Spinal cord (tissue), 9 donors: ENCODE measurements at regions not wholly inside any gene's neighbourhood (a gene's known extent, or its start where the extent isn't known, plus 50 kb on each side); places are given as distances from the start of the nearest gene placed in this dataset.
A peak's percentile ranks its signal among the peaks of the same experiment; 100 is the strongest.

Experiments
- DNase-seq, 6 donors: peaks; one replicate each; pipeline versions ENCODE4 v3.0.0 to v3.0.0-alpha.2; 2013 to 2015; ENCODE audit warnings: low spot score in 6 of 6, low read depth in 4 of 6
- H3K27ac ChIP-seq: one replicate; pipeline ENCODE4 v1.5.1; 2013; ENCODE audit warnings: low read depth, low read length, control low read depth
- H3K27me3 ChIP-seq: one replicate; pipeline ENCODE4 v1.6.1; 2013; ENCODE audit warnings: low read length; ENCODE audit not compliant: control insufficient read depth, insufficient read depth
- H3K36me3 ChIP-seq: one replicate; pipeline ENCODE4 v1.6.1; 2013; ENCODE audit warnings: low read length; ENCODE audit not compliant: control insufficient read depth, insufficient read depth
- H3K4me1 ChIP-seq: one replicate; pipeline ENCODE4 v1.6.1; 2013; ENCODE audit warnings: low read length; ENCODE audit not compliant: control insufficient read depth, insufficient read depth
- H3K4me3 ChIP-seq: one replicate; pipeline ENCODE4 v1.5.1; 2013; ENCODE audit warnings: low read depth, low read length, control low read depth
- H3K9me3 ChIP-seq: one replicate; pipeline ENCODE4 v1.6.1; 2013; ENCODE audit warnings: low read length; ENCODE audit not compliant: control insufficient read depth, insufficient read depth
- WGBS: methylation state at CpG from one replicate; pipeline ENCODE4 v1.1.5; 2013; ENCODE audit warnings: missing lambda C conversion rate; ENCODE audit not compliant: insufficient coverage; 5-methylcytosine and 5-hydroxymethylcytosine counted together
- donor health status: healthy.

GRCh38 chr2:58925676-58926081 is 684.6 kb upstream of the FANCL start:
- DNase-seq: peak in 1 of 6 donors; percentile 74

GRCh38 chr2:58923869-58924268 is 682.7 kb upstream of the FANCL start:
- Histone ChIP-seq H3K27ac (no peak overlapping the region), H3K4me3 (no peak overlapping the region), H3K27me3 (no peaks in the 10 kb centered on the region), H3K36me3 (no peaks in the 10 kb centered on the region), H3K4me1 (peaks cover 2% of the 10 kb centered on the region), H3K9me3 (no peaks in the 10 kb centered on the region)
- DNase-seq: no peak
- no CpG with 5 or more reads among the region's 1 CpG for WGBS

More at GRCh38 chr2:58925676-58926081, 684.6 kb upstream of the FANCL start:
- no peaks in the 10 kb centered on the region for H3K9me3 ChIP-seq
- H3K36me3 ChIP-seq: no peaks in the 10 kb centered on the region
- H3K4me1 ChIP-seq: peaks cover 2% of the 10 kb centered on the region
- no peaks in the 10 kb centered on the region for H3K27me3 ChIP-seq
- no peak overlapping the region for H3K27ac ChIP-seq
- 36% methylated on average over 1 of the region's 4 CpGs for WGBS
- no peak overlapping the region for H3K4me3 ChIP-seq

GRCh38 chr2:58922245-58922644 is 681.1 kb upstream of the FANCL start:
- no peak for DNase-seq
- no peak overlapping the region for H3K4me3 ChIP-seq
- no peaks in the 10 kb centered on the region for H3K36me3 ChIP-seq
- H3K27ac ChIP-seq: no peak overlapping the region
- H3K27me3 ChIP-seq: peaks cover 2% of the 10 kb centered on the region
- no peaks in the 10 kb centered on the region for H3K9me3 ChIP-seq
- 83% methylated on average over 1 of the region's 1 CpG for WGBS
- peaks cover 5% of the 10 kb centered on the region for H3K4me1 ChIP-seq

GRCh38 chr2:58921676-58922075 is 680.6 kb upstream of the FANCL start:
- Histone ChIP-seq H3K4me1 (peaks cover 5% of the 10 kb centered on the region), H3K4me3 (no peak overlapping the region), H3K36me3 (no peaks in the 10 kb centered on the region), H3K27ac (no peak overlapping the region), H3K9me3 (no peaks in the 10 kb centered on the region), H3K27me3 (peaks cover 2% of the 10 kb centered on the region)
- DNase-seq: no peak
- WGBS: no CpG with 5 or more reads among the region's 2 CpGs

GRCh38 chr2:58920001-58920400 is 678.9 kb upstream of the FANCL start:
- no CpG with 5 or more reads among the region's 2 CpGs for WGBS
- H3K4me1 ChIP-seq: peaks cover 8% of the 10 kb centered on the region
- no peak overlapping the region for H3K27ac ChIP-seq
- H3K36me3 ChIP-seq: no peaks in the 10 kb centered on the region
- H3K27me3 ChIP-seq: peaks cover 2% of the 10 kb centered on the region
- H3K9me3 ChIP-seq: no peaks in the 10 kb centered on the region
- H3K4me3 ChIP-seq: no peak overlapping the region
- DNase-seq: no peak

GRCh38 chr2:58919316-58919715 is 678.2 kb upstream of the FANCL start:
- Histone ChIP-seq H3K36me3 (no peaks in the 10 kb centered on the region), H3K27ac (no peak overlapping the region), H3K4me1 (peaks cover 8% of the 10 kb centered on the region), H3K27me3 (peaks cover 2% of the 10 kb centered on the region), H3K9me3 (no peaks in the 10 kb centered on the region), H3K4me3 (no peak overlapping the region)
- WGBS: 90% methylated on average over 2 of the region's 4 CpGs
- DNase-seq: no peak

- H3K4me3 ChIP-seq: no peak overlapping the region
- WGBS: 20% methylated on average over 1 of the region's 2 CpGs
- no peaks in the 10 kb centered on the region for H3K9me3 ChIP-seq
- H3K36me3 ChIP-seq: no peaks in the 10 kb centered on the region
- H3K27ac ChIP-seq: no peak overlapping the region
- peaks cover 2% of the 10 kb centered on the region for H3K27me3 ChIP-seq
- H3K4me1 ChIP-seq: peaks cover 8% of the 10 kb centered on the region
- peak in 2 of 6 donors; percentile 50 to 73 for DNase-seq
These were observed 677.0 kb upstream of the FANCL start for GRCh38 chr2:58918141-58918540.

- H3K27me3 ChIP-seq: peaks cover 2% of the 10 kb centered on the region
- WGBS: no CpG with 5 or more reads among the region's 6 CpGs
- no peak overlapping the region for H3K4me3 ChIP-seq
- H3K27ac ChIP-seq: no peak overlapping the region
- H3K9me3 ChIP-seq: no peaks in the 10 kb centered on the region
- no peaks in the 10 kb centered on the region for H3K36me3 ChIP-seq
- DNase-seq: peak in 1 of 6 donors; percentile 62
- H3K4me1 ChIP-seq: peaks cover 8% of the 10 kb centered on the region
These were observed 676.5 kb upstream of the FANCL start for GRCh38 chr2:58917596-58917995.

GRCh38 chr2:58916063-58916462 is 674.9 kb upstream of the FANCL start:
- no peak for DNase-seq
- Histone ChIP-seq H3K27ac (no peak overlapping the region), H3K4me1 (peaks cover 8% of the 10 kb centered on the region), H3K4me3 (no peak overlapping the region), H3K9me3 (no peaks in the 10 kb centered on the region), H3K27me3 (peaks cover 2% of the 10 kb centered on the region), H3K36me3 (no peaks in the 10 kb centered on the region)
- whole genome bisulfite sequencing: 64% methylated on average over 2 of the region's 3 CpGs

GRCh38 chr2:58914733-58915505 is 673.8 kb upstream of the FANCL start:
- DNase-seq: peak in 1 of 6 donors; percentile 58
- Histone ChIP-seq H3K4me3 (no peak overlapping the region), H3K27me3 (peaks cover 2% of the 10 kb centered on the region), H3K4me1 (peaks cover 8% of the 10 kb centered on the region), H3K27ac (no peak overlapping the region), H3K9me3 (no peaks in the 10 kb centered on the region), H3K36me3 (no peaks in the 10 kb centered on the region)
- 54% methylated on average over 5 of the region's 6 CpGs for WGBS
